Skeletal muscle satellite cell (primary cell): ENCODE measurements at regions not wholly inside any gene's neighbourhood (a gene's known extent, or its start where the extent isn't known, plus 50 kb on each side); places are given as distances from the start of the nearest gene placed in this dataset.
"Not testable (repeated sequence)": the region's sequence is repeated elsewhere in the genome, so short reads cannot be mapped to it uniquely, and the experiment has no call there.

ENCODE experiments used
- H3K27me3 ChIP-seq: 2 replicates; pipeline ENCODE4 v1.7.0; 2013; ENCODE audit warnings: low read length; ENCODE audit not compliant: control insufficient read depth, insufficient read depth
- H3K36me3 ChIP-seq: 2 replicates; pipeline ENCODE4 v1.7.0; 2013; ENCODE audit warnings: mild to moderate bottlenecking, control low read depth, low read length; ENCODE audit not compliant: insufficient read depth
- H3K4me1 ChIP-seq: 2 replicates; pipeline ENCODE4 v1.7.0; 2013; ENCODE audit warnings: low read length; ENCODE audit not compliant: control insufficient read depth, insufficient read depth
- H3K4me2 ChIP-seq: 2 replicates; pipeline ENCODE4 v1.7.0; 2013; ENCODE audit warnings: mild to moderate bottlenecking, low read length
- H3K4me3 ChIP-seq: 2 replicates; pipeline ENCODE4 v1.7.0; 2013; ENCODE audit warnings: low read length
- H3K9ac ChIP-seq: 2 replicates; pipeline ENCODE4 v1.7.0; 2013; ENCODE audit warnings: mild to moderate bottlenecking, low read depth, low read length, moderate library complexity
- H3K9me3 ChIP-seq: replicated peaks from 2 replicates; pipeline ENCODE4 v1.7.0; 2013; ENCODE audit warnings: mild to moderate bottlenecking, control low read depth, low read length

DNA sequence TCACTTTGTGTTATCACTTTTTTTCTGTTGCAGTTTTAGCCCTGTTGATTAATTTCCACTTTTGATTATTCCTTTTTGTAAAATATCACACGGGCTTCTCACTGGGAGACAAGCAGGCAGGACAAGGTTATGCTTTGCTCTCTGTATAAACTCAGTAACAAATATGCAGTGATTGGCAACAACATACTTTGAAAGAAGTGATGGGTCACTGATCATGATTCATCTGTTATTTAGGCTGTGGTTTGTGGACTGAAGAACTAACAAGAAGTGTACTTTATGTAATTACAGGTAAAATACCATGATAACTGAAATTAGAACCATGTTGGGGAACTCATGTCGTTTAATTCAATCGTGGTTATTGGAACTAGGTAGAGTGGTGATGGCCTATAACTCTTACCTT, 62.1 kb upstream of the ABI1 start:
- not testable (repeated sequence) for H3K27me3 ChIP-seq, H3K9me3 ChIP-seq, H3K9ac ChIP-seq, H3K36me3 ChIP-seq, H3K4me2 ChIP-seq, H3K4me3 ChIP-seq, H3K4me1 ChIP-seq

DNA sequence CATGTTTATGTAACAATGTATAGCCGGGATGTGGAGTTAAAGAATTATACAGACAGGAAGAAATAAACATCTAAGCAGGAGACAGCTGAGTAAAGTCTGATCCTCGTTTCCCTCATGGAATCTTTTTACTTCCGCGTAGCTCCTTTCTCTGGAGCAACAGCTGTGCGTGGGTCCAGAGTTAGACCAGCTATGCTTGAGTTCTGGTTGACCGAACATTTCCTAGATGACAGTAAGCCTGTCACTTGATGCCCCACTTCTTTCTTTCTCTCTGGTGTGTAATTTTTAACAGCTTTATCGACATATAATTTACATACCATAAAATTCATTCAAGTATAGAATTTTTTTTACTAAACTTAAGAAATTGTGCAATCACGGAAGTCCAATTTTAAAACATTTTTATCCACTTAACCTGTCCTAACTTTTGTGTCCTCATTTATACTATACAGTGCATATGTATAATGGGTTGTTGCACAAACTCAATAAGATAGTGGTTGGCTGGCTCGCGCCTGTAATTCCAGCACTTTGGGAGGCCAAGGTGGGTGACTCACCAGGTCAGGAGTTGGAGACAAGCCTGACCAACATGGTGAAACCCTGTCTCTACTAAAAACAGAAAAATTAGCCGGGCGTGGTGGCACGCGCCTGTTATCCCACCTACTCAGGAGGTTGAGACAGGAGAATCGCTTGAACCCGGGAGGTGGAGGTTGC, 58.5 kb upstream of the ABI1 start:
- not testable (repeated sequence) for H3K4me2 ChIP-seq, H3K9ac ChIP-seq, H3K4me3 ChIP-seq, H3K4me1 ChIP-seq, H3K36me3 ChIP-seq, H3K27me3 ChIP-seq, H3K9me3 ChIP-seq

DNA sequence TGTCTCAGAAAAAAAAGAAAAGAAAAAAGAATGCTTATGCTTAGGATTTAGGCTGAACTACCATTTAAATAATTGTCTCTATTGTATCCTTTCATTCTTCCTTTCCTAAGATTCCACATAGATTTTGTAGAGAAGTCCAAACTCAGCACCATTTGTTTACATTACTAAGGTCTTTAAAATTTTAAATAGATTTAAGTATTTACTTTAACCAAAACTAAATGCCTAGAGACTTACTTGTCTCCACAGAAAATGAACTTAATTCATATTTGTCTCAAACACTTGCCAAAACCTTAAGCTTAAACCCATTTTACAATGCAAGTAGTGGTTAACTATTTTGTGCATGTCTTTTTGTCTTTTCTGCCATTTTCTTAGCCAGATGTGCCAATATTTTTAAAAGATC, 54.1 kb upstream of the ABI1 start:
- H3K9me3 ChIP-seq: no peaks in the 10 kb centered on the region
- H3K36me3 ChIP-seq: no peaks in the 10 kb centered on the region
- no peak overlapping the region for H3K9ac ChIP-seq
- no peak overlapping the region for H3K4me2 ChIP-seq
- no peaks in the 10 kb centered on the region for H3K27me3 ChIP-seq
- no peaks in the 10 kb centered on the region for H3K4me1 ChIP-seq
- H3K4me3 ChIP-seq: no peak overlapping the region

DNA sequence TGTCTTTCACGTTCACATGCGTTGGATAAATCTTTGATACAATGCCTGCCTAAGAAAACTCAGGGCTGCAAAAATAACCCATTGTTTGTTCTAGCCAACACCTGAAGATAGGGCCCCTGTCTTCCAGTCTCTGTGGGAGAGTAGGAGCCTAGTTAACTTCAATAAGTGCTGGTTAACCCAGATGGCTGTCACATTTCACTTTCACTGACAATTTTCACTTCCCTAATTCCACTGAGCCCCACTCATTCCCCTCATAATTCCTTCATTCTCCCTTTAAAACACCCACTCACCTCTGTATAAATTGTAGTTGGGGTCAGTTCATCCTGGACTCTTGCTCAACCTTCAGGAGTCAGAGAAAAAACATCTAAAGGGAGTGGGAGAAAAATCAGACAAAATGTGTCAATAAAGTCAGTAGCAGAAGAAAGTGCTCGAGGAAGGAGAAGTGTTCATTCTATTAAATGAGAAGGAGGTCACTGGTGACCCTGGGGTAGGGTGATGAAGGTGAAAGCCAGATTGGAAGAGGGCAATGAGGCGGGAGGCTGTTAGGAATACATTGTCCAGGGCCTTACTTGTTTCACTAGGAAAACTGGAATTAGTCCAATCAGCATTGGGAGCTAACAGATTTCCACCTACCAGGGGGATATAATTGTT, 51.2 kb upstream of the ABI1 start:
- Histone ChIP-seq H3K4me1 (no peaks in the 10 kb centered on the region), H3K4me2 (no peak overlapping the region), H3K9me3 (no peaks in the 10 kb centered on the region), H3K4me3 (no peak overlapping the region), H3K9ac (no peak overlapping the region), H3K36me3 (no peaks in the 10 kb centered on the region), H3K27me3 (no peaks in the 10 kb centered on the region)
